ENCODE measurements at regions not wholly inside any gene's neighbourhood (a gene's known extent, or its start where the extent isn't known, plus 50 kb on each side); places are given as distances from the start of the nearest gene placed in this dataset.

- no peak for TF ChIP-seq ZNF274 (IDR thresholded peaks at IDR 0.05; ENCODE audit: low read depth, low read length)
- no peak for TF ChIP-seq SUZ12 (IDR thresholded peaks at IDR 0.05; ENCODE audit: extremely low read depth, insufficient read depth, insufficient read length)
- no peak for TF ChIP-seq YY1 (IDR thresholded peaks at IDR 0.05; ENCODE audit: insufficient read depth, insufficient read length)
Observed at GRCh38 chr4:30559481-30559880, 160.7 kb upstream of the PCDH7 start.
